Lung (tissue), 11 donors: ENCODE measurements at regions not wholly inside any gene's neighbourhood (a gene's known extent, or its start where the extent isn't known, plus 50 kb on each side); places are given as distances from the start of the nearest gene placed in this dataset.

Experiments used
- ATAC-seq: fragments of 200-7000 bp; cut with Tn5 transposase; one replicate; pipeline ENCODE4 v1.9.1; 2020; ENCODE audit warnings: moderate number of reproducible peaks; ENCODE audit not compliant: insufficient read depth, low FRiP score
- DNase-seq, 3 donors: peaks; one replicate each; pipeline ENCODE4 v3.0.0-alpha.2; 2013 to 2017
- H3K27ac ChIP-seq, 2 donors: one replicate each; pipeline ENCODE4 v1.5.1; 2013; ENCODE audit warnings: mild to moderate bottlenecking in 2 of 2, moderate library complexity in 2 of 2, control low read depth in 1 of 2, inconsistent platforms in 1 of 2, low read depth in 1 of 2, low read length in 1 of 2
- H3K27me3 ChIP-seq, 3 donors: one replicate each; pipeline ENCODE4 v1.5.1; 2013; ENCODE audit warnings: low read length in 2 of 3; ENCODE audit not compliant: control insufficient read depth in 3 of 3, insufficient read depth in 3 of 3
- H3K36me3 ChIP-seq, 4 donors: one replicate each; pipeline ENCODE4 v1.5.1; 2013; ENCODE audit warnings: low read length in 4 of 4, mild to moderate bottlenecking in 1 of 4, moderate library complexity in 1 of 4; ENCODE audit not compliant: control insufficient read depth in 4 of 4, insufficient read depth in 4 of 4
- H3K4me1 ChIP-seq, 5 donors: one replicate each; pipeline ENCODE4 v1.5.1; 2013; ENCODE audit warnings: low read length in 5 of 5, mild to moderate bottlenecking in 2 of 5, moderate library complexity in 1 of 5; ENCODE audit not compliant: control insufficient read depth in 5 of 5, insufficient read depth in 5 of 5
- H3K4me3 ChIP-seq: one replicate; pipeline ENCODE4 v1.5.1; 2013; ENCODE audit warnings: mild to moderate bottlenecking, control low read depth, moderate library complexity
- H3K9ac ChIP-seq, 2 donors: one replicate each; pipeline ENCODE4 v1.5.1; 2013; ENCODE audit warnings: low read length in 2 of 2, control low read depth in 1 of 2; ENCODE audit not compliant: insufficient read depth in 1 of 2
- H3K9me3 ChIP-seq, 4 donors: one replicate each; pipeline ENCODE4 v1.5.1; 2013; ENCODE audit warnings: low read length in 3 of 4, mild to moderate bottlenecking in 1 of 4, moderate library complexity in 1 of 4; ENCODE audit not compliant: control insufficient read depth in 4 of 4, insufficient read depth in 3 of 4
- WGBS, 2 donors: extraction: QIAGEN DNeasy Blood & Tissue Kit; methylation state at CpG; one replicate each; pipeline ENCODE4 v1.1.7; 2013; 5-methylcytosine and 5-hydroxymethylcytosine counted together
- TF ChIP-seq, protein P1 (sequence below): IDR thresholded peaks from 2 replicates; pipeline ENCODE4 v1.5.1; 2012; ENCODE audit warnings: mild to moderate bottlenecking; ENCODE audit errors: control extremely low read depth, extremely low read depth
- donor health status: control.
- donor health status: control.
- donor health status: Bipolar disorder and iron deficiency.
- donor health status: healthy.
- donor health status: DM: yes; HTN: yes; CAD: no.

DNA sequence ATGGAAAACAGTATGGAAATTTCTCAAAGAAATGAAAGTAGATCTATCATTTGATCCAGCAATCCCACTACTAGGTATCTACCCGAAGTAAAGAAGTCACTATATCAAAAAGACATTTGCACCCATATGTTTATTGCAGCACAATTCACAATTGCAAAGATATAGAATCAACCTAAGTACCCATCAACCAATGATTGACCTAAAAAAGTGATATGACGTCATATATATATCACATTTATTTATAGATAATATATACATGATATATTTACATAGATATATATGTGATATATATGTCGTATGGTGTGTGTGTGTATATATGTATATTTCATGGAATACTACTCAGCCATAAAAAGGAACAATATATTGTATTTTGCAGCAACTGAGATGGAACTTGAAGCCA lies 188.3 kb upstream of the ARHGAP42 start:
- 79 to 86% methylated on average over 3 of the region's 3 CpGs for WGBS, 2 donors
- Histone ChIP-seq H3K9ac (no peak overlapping the region), H3K27ac (no peak overlapping the region), H3K4me3 (no peak overlapping the region), H3K4me1 (no peaks in the 10 kb centered on the region), H3K36me3 (no peaks in the 10 kb centered on the region), H3K9me3 (peaks cover 0 to 6% (median 0%) of the 10 kb centered on the region in 4 donors), H3K27me3 (no peaks in the 10 kb centered on the region)
- DNase-seq (no peak), ATAC-seq (no peak)
- TF ChIP-seq, protein P1, sequence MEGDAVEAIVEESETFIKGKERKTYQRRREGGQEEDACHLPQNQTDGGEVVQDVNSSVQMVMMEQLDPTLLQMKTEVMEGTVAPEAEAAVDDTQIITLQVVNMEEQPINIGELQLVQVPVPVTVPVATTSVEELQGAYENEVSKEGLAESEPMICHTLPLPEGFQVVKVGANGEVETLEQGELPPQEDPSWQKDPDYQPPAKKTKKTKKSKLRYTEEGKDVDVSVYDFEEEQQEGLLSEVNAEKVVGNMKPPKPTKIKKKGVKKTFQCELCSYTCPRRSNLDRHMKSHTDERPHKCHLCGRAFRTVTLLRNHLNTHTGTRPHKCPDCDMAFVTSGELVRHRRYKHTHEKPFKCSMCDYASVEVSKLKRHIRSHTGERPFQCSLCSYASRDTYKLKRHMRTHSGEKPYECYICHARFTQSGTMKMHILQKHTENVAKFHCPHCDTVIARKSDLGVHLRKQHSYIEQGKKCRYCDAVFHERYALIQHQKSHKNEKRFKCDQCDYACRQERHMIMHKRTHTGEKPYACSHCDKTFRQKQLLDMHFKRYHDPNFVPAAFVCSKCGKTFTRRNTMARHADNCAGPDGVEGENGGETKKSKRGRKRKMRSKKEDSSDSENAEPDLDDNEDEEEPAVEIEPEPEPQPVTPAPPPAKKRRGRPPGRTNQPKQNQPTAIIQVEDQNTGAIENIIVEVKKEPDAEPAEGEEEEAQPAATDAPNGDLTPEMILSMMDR: no peak

DNA sequence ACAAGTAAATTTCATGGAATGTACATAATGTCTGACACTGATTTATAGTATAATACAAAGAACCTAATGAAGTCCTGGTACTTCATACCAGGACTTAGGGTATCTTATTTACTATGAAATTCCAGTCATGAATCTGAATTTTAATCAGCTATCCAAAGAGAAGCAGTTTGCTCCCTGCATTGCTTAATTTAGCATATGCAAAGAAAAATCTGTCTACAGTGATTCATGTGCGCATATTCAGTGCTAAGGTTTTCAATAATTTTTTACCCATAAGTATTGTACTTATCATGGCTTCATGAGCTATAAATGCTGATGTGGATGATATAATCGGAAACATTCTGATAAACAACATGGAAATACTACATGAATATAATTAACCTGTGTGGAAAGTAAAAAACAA lies 185.6 kb upstream of the ARHGAP42 start:
- Histone ChIP-seq H3K4me1 (no peaks in the 10 kb centered on the region), H3K36me3 (no peaks in the 10 kb centered on the region), H3K9me3 (peaks cover 0 to 9% (median 2%) of the 10 kb centered on the region in 4 donors), H3K4me3 (no peak overlapping the region), H3K27ac (no peak overlapping the region), H3K9ac (no peak overlapping the region), H3K27me3 (no peaks in the 10 kb centered on the region)
- ATAC-seq: no peak
- TF ChIP-seq, protein P1: no peak
- DNase-seq: no peak
- 95% methylated on average over 2 of the region's 2 CpGs for WGBS, 2 donors

DNA sequence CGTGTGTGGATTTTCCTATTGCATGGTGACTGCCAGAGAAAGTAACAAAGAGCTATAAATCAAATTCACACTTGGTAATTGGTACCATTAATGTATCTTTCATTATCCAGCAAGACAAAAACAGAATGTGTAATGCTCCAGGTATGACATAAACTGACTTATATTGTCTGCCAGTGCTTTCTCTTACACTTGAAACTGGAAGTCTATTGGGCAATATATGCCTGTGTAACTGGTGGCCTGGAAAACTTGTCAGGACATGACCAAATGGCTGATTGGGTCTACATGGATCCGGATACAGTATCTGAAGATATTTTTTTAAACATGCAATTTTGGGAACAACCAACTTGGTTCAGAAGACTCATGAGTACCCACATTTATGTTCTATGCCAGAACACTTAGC lies 174.6 kb upstream of the ARHGAP42 start:
- no peak for DNase-seq
- H3K27ac ChIP-seq: no peak overlapping the region
- no peaks in the 10 kb centered on the region for H3K4me1 ChIP-seq
- H3K9me3 ChIP-seq: no peaks in the 10 kb centered on the region
- H3K27me3 ChIP-seq: no peaks in the 10 kb centered on the region
- no peak for ATAC-seq
- H3K36me3 ChIP-seq: no peaks in the 10 kb centered on the region
- no peak overlapping the region for H3K9ac ChIP-seq
- 52 to 89% methylated on average over 2 of the region's 2 CpGs for WGBS, 2 donors
- TF ChIP-seq, protein P1: no peak
- no peak overlapping the region for H3K4me3 ChIP-seq

DNA sequence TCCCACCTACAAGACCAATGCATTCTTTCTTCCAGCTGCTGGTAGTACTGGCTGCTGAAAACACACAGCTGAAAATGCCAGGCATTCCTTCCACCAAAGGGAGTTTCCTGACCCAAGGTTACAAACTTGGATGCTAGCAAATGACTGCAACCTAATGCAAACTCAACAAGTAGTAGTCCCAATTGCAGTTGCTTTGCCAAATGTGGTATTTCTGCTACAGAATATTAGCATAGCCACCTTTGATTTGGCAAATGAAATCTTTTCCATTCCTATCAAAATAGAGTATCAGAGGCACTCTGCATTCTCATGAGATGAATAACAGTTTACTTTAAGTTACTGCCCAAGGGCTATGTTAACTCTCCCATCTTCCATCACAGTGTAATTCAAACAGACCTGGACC lies 172.0 kb upstream of the ARHGAP42 start:
- Histone ChIP-seq H3K27me3 (no peaks in the 10 kb centered on the region), H3K4me1 (no peaks in the 10 kb centered on the region), H3K27ac (no peak overlapping the region), H3K9ac (no peak overlapping the region), H3K9me3 (peaks cover 0 to 4% (median 0%) of the 10 kb centered on the region in 4 donors), H3K36me3 (no peaks in the 10 kb centered on the region), H3K4me3 (no peak overlapping the region)
- ATAC-seq (no peak), DNase-seq (peak in 1 of 3 donors; percentile 3)
- TF ChIP-seq, protein P1: no peak
